ENCODE measurements at regions not wholly inside any gene's neighbourhood (a gene's known extent, or its start where the extent isn't known, plus 50 kb on each side); places are given as distances from the start of the nearest gene placed in this dataset.
"Not testable (repeated sequence)": the region's sequence is repeated elsewhere in the genome, so short reads cannot be mapped to it uniquely, and the experiment has no call there.

DNA sequence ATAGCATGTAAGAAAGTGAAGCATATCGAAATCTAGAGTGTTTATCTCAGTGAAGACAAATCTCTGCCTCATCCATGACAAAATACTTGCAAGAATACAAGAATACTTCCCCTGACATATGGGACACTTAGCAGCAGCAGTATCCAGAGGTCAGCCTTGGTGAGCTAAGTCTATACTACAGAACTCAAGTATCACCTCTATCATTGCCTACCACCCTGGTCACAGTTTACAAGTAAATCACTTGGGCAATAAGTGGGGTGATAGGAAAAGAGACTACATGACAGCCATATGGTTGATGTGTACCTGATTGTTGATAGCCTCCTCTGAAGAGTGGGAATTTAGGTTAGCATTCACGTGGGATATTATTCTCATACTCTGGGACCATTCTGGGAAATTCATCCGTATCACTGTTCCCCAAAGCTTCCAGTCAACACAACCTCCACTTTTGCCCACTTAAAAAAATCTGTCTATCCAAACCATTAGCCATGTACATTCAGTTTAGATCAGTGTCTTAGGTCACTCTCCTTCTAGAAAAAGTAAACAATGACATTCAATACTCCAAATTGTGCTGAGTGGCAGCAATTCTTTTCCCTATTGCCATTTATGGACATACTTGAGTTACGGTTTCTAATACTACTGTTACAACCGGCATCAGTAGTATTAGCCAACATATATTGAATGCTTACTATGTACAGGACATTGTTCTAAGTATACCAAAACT is 118.2 kb upstream of the PRSS16 start:
- WGBS: 87% methylated on average over 5 of the region's 5 CpGs
- no peaks in the 10 kb centered on the region for H3K36me3 ChIP-seq
- no peak overlapping the region for H3K27ac ChIP-seq (replicated peaks in 1 of 4)
- intact Hi-C loops (cut with DNase I): loop anchor here (5.0 to 10.0 kb wide), 2 partner anchors 33 to 844 kb away; a partner anchor contains a TSS
- no peaks in the 10 kb centered on the region for H3K27me3 ChIP-seq
- no peak for DNase-seq (ENCODE audit: extremely low spot score)
- no peak overlapping the region for H3K4me3 ChIP-seq
- peaks cover 14 to 32% (median 30%) of the 10 kb centered on the region in 4 donors for H3K4me1 ChIP-seq
- no peaks in the 10 kb centered on the region for H3K9me3 ChIP-seq
- TF ChIP-seq, protein P1, sequence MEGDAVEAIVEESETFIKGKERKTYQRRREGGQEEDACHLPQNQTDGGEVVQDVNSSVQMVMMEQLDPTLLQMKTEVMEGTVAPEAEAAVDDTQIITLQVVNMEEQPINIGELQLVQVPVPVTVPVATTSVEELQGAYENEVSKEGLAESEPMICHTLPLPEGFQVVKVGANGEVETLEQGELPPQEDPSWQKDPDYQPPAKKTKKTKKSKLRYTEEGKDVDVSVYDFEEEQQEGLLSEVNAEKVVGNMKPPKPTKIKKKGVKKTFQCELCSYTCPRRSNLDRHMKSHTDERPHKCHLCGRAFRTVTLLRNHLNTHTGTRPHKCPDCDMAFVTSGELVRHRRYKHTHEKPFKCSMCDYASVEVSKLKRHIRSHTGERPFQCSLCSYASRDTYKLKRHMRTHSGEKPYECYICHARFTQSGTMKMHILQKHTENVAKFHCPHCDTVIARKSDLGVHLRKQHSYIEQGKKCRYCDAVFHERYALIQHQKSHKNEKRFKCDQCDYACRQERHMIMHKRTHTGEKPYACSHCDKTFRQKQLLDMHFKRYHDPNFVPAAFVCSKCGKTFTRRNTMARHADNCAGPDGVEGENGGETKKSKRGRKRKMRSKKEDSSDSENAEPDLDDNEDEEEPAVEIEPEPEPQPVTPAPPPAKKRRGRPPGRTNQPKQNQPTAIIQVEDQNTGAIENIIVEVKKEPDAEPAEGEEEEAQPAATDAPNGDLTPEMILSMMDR (IDR thresholded peaks at IDR 0.05): no peak
- TF ChIP-seq POLR2AphosphoS5 (IDR thresholded peaks at IDR 0.05): no peak
- no peak for TF ChIP-seq EP300 (IDR thresholded peaks at IDR 0.05)
- no peak for TF ChIP-seq POLR2A (IDR thresholded peaks at IDR 0.05; ENCODE audit: low read depth)

- H3K27me3 ChIP-seq: no peaks in the 10 kb centered on the region
- no peak overlapping the region for H3K4me3 ChIP-seq
- TF ChIP-seq, protein P1 (IDR thresholded peaks at IDR 0.05): no peak
- TF ChIP-seq POLR2AphosphoS5 (IDR thresholded peaks at IDR 0.05): no peak
- no peak for TF ChIP-seq EP300 (IDR thresholded peaks at IDR 0.05)
- TF ChIP-seq POLR2A (IDR thresholded peaks at IDR 0.05; ENCODE audit: low read depth): no peak
- H3K4me1 ChIP-seq: peaks cover 14 to 32% (median 30%) of the 10 kb centered on the region in 4 donors
- no peaks in the 10 kb centered on the region for H3K36me3 ChIP-seq
- DNase-seq (ENCODE audit: extremely low spot score): no peak
- H3K27ac ChIP-seq (replicated peaks in 1 of 4): no peak overlapping the region
- WGBS: 94% methylated on average over 8 of the region's 8 CpGs
- H3K9me3 ChIP-seq: no peaks in the 10 kb centered on the region
- intact Hi-C loops (cut with DNase I): loop anchor here (5.0 to 10.0 kb wide), 4 partner anchors 32 to 1115 kb away; a partner anchor contains a TSS
Measured at GRCh38 chr6:27129917-27130316, 117.6 kb upstream of the PRSS16 start.

DNA sequence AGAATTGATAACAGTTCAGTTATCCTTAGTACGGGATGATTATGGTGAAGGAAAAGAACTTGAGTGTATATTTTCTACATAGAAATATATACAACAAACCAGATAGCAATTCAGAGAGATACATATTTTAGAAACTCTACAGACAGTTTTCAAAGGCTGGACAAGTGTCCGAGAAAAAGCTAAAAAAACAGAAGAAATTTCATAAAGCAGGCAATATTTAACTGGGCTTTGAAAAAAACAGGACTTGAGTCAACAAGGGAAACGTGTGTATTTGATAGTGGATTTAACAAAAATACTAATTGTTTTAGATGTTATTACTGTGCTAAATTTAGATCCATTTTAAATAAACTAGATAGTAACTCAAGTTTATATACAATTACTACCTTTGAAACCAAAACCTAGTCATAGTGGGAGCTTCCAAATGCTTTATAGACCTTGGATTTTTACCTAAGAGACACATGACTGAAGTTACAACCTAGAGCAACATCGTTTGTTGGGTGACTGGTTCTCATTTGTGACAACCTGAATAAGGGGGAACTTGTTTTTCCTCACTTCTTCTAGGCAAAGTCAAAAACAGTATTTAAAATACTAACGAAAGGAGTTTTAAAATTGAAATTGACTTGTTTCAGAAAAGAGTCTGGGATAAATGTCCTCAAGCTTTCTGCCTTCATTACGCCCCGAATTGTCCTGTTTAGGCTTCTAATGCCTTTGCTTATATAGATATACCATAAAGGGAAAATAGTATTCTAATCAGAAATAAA is 116.7 kb upstream of the PRSS16 start:
- intact Hi-C loops (cut with DNase I): loop anchor here (5.0 to 10.0 kb wide), 2 partner anchors 46 to 1116 kb away; a partner anchor contains a TSS
- Histone ChIP-seq H3K4me1 (peaks cover 14 to 32% (median 30%) of the 10 kb centered on the region in 4 donors), H3K27ac (replicated peaks in 1 of 4) (peak overlapping the region; percentile 88 to 96 (median 92)), H3K27me3 (no peaks in the 10 kb centered on the region), H3K9me3 (no peaks in the 10 kb centered on the region), H3K4me3 (peak overlapping the region; percentile 59 to 64 (median 62)), H3K36me3 (no peaks in the 10 kb centered on the region)
- DNase-seq (ENCODE audit: extremely low spot score): no peak
- no peak for TF ChIP-seq POLR2A (IDR thresholded peaks at IDR 0.05; ENCODE audit: low read depth)
- WGBS: 42% methylated on average over 7 of the region's 7 CpGs

GRCh38 chr6:27132282-27132531 is 115.3 kb upstream of the PRSS16 start:
- Histone ChIP-seq H3K4me1 (peaks cover 14 to 32% (median 26%) of the 10 kb centered on the region in 4 donors), H3K4me3 (peak overlapping the region; percentile 59 to 64 (median 62)), H3K27ac (replicated peaks in 1 of 4) (peak overlapping the region; percentile 88 to 96 (median 92))
- not testable (repeated sequence) for H3K9me3 ChIP-seq; DNase-seq (ENCODE audit: extremely low spot score); H3K27me3 ChIP-seq; H3K36me3 ChIP-seq
- 0% methylated on average over 8 of the region's 14 CpGs for WGBS
- intact Hi-C loops (cut with DNase I): loop anchor here (5.0 to 10.0 kb wide), 2 partner anchors 45 to 1117 kb away; a partner anchor contains a TSS

GRCh38 chr6:27132532-27133280 is 114.8 kb upstream of the PRSS16 start:
- H3K4me1 ChIP-seq: peaks cover 14 to 28% (median 23%) of the 10 kb centered on the region in 4 donors
- WGBS: 0% methylated on average over 23 of the region's 53 CpGs
- no peaks in the 10 kb centered on the region for H3K27me3 ChIP-seq
- intact Hi-C loops (cut with DNase I): loop anchor here (5.0 to 10.0 kb wide), 2 partner anchors 45 to 1118 kb away; a partner anchor contains a TSS
- peak; percentile 99 for DNase-seq (ENCODE audit: extremely low spot score)
- peaks cover 0 to 5% (median 0%) of the 10 kb centered on the region in 4 donors for H3K36me3 ChIP-seq
- H3K9me3 ChIP-seq: no peaks in the 10 kb centered on the region
- peak overlapping the region; percentile 88 to 96 (median 92) for H3K27ac ChIP-seq (replicated peaks in 1 of 4)
- H3K4me3 ChIP-seq: peak overlapping the region; percentile 59 to 64 (median 62)
- TF ChIP-seq EP300 (IDR thresholded peaks at IDR 0.05) (no peak), POLR2AphosphoS5 (IDR thresholded peaks at IDR 0.05) (peak; percentile 96 to 100), POLR2A (IDR thresholded peaks at IDR 0.05; ENCODE audit: low read depth) (peak; percentile 68)
- TF ChIP-seq, protein P1 (IDR thresholded peaks at IDR 0.05): no peak
